ENCODE measurements at regions not wholly inside any gene's neighbourhood (a gene's known extent, or its start where the extent isn't known, plus 50 kb on each side); places are given as distances from the start of the nearest gene placed in this dataset.

DNA sequence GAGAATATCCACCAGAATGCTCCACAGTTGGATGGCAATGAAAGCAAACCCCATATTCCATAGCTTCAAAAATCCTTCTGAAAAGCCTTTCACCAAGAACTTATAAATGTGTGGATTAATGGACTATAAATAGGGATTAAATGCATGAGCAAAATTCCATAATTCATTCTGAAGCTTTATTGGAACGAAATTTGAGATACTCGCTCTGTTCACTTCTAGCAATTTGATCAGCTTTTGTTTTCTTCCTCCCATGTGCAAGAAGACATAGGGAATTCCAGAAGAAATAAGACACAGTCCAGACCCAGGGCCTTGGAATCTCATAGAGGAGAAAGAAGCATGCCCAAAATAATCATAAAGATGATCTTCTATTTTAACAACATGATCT lies 285.9 kb upstream of the TMPO start:
- TF ChIP-seq, protein P1, sequence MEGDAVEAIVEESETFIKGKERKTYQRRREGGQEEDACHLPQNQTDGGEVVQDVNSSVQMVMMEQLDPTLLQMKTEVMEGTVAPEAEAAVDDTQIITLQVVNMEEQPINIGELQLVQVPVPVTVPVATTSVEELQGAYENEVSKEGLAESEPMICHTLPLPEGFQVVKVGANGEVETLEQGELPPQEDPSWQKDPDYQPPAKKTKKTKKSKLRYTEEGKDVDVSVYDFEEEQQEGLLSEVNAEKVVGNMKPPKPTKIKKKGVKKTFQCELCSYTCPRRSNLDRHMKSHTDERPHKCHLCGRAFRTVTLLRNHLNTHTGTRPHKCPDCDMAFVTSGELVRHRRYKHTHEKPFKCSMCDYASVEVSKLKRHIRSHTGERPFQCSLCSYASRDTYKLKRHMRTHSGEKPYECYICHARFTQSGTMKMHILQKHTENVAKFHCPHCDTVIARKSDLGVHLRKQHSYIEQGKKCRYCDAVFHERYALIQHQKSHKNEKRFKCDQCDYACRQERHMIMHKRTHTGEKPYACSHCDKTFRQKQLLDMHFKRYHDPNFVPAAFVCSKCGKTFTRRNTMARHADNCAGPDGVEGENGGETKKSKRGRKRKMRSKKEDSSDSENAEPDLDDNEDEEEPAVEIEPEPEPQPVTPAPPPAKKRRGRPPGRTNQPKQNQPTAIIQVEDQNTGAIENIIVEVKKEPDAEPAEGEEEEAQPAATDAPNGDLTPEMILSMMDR (IDR thresholded peaks at IDR 0.05): no peak
- no peak for TF ChIP-seq EZH2 (IDR thresholded peaks at IDR 0.05; ENCODE audit: borderline replicate concordance, insufficient read depth, low read depth, low read length, poor library complexity, severe bottlenecking)
